Testis (tissue), 2 donors: ENCODE measurements at regions not wholly inside any gene's neighbourhood (a gene's known extent, or its start where the extent isn't known, plus 50 kb on each side); places are given as distances from the start of the nearest gene placed in this dataset.

Source experiments
- POLR2A ChIP-seq: fragments of 450-650 bp; IDR thresholded peaks from one replicate; pipeline ENCODE4 v1.6.1; 2017; ENCODE audit warnings: antibody characterized with exemption, mild to moderate bottlenecking, moderate library complexity
- TF ChIP-seq, protein P1 (sequence below), 3 experiments: fragments of 450-650 bp in 2 of 3; fragments of 200-600 bp in 1 of 3; sonication (generic) in 1 of 3; IDR thresholded peaks; one replicate each; pipeline ENCODE4 v1.5.1; 2016 to 2019; ENCODE audit warnings: antibody characterized with exemption in 3 of 3, mild to moderate bottlenecking in 2 of 3, moderate library complexity in 1 of 3

- TF ChIP-seq, protein P1, sequence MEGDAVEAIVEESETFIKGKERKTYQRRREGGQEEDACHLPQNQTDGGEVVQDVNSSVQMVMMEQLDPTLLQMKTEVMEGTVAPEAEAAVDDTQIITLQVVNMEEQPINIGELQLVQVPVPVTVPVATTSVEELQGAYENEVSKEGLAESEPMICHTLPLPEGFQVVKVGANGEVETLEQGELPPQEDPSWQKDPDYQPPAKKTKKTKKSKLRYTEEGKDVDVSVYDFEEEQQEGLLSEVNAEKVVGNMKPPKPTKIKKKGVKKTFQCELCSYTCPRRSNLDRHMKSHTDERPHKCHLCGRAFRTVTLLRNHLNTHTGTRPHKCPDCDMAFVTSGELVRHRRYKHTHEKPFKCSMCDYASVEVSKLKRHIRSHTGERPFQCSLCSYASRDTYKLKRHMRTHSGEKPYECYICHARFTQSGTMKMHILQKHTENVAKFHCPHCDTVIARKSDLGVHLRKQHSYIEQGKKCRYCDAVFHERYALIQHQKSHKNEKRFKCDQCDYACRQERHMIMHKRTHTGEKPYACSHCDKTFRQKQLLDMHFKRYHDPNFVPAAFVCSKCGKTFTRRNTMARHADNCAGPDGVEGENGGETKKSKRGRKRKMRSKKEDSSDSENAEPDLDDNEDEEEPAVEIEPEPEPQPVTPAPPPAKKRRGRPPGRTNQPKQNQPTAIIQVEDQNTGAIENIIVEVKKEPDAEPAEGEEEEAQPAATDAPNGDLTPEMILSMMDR (IDR thresholded peaks at IDR 0.05): no peak
- no peak for TF ChIP-seq POLR2A
Observed at GRCh38 chr4:57211131-57211530, 100.9 kb upstream of the IGFBP7 start.
